ENCODE measurements at regions not wholly inside any gene's neighbourhood (a gene's known extent, or its start where the extent isn't known, plus 50 kb on each side); places are given as distances from the start of the nearest gene placed in this dataset.

DNA sequence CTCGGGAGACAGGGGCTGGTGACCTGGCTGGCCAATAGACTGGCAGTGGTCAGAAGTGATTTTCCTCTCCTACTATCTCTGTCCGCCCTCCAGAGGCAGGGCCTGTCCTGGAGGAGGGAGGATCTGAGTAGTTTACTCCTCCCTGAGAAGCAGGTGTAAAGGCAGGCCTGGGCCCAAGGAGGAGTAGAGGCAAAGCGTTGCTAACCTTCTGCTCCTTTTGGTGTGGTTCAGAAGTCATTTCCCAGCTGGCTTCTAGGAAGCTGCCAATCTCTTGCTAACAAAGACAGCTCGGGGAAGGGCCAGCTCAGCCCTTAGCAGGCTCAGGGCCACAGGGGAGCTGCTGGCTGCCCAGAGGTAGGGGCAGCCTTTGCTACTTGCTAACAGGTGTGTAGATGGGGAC, 151.1 kb upstream of the NECTIN1 start:
- Histone ChIP-seq H3K4me1 (ENCODE audit: control insufficient read depth in 4 of 4, insufficient read depth in 4 of 4, low read length in 3 of 4) (no peaks in the 10 kb centered on the region), H3K36me3 (ENCODE audit: control insufficient read depth in 4 of 4, insufficient read depth in 3 of 4, low read depth in 1 of 4, low read length in 3 of 4) (no peaks in the 10 kb centered on the region), H3K9me3 (ENCODE audit: control insufficient read depth in 4 of 4, low read length in 3 of 4) (no peaks in the 10 kb centered on the region), H3K27ac (ENCODE audit: low read depth in 1 of 2, low read length in 2 of 2) (no peak overlapping the region), H3K27me3 (ENCODE audit: control insufficient read depth in 4 of 4, insufficient read depth in 4 of 4, low read length in 3 of 4) (no peaks in the 10 kb centered on the region), H3K9ac (ENCODE audit: low read depth in 1 of 2, low read length in 2 of 2) (no peak overlapping the region), H3K4me3 (ENCODE audit: low read depth in 1 of 3, low read length in 3 of 3) (no peak overlapping the region)
- WGBS = 73% methylated on average over 4 of the region's 4 CpGs
- no peak for DNase-seq (ENCODE audit: low spot score)
- TF ChIP-seq, protein P1, sequence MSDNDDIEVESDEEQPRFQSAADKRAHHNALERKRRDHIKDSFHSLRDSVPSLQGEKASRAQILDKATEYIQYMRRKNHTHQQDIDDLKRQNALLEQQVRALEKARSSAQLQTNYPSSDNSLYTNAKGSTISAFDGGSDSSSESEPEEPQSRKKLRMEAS (IDR thresholded peaks at IDR 0.05) = no peak
- no peak for TF ChIP-seq GABPA (IDR thresholded peaks at IDR 0.05 in 1 of 2, conservative IDR thresholded peaks at IDR 0.05 in 1 of 2)
- no peak for TF ChIP-seq NR2F2 (IDR thresholded peaks at IDR 0.05)
- no peak for TF ChIP-seq SP1 (IDR thresholded peaks at IDR 0.05)
- no peak for TF ChIP-seq FOXA2 (IDR thresholded peaks at IDR 0.05)
- no peak for TF ChIP-seq RXRA (IDR thresholded peaks at IDR 0.05)
- TF ChIP-seq HNF4A (conservative IDR thresholded peaks at IDR 0.05) = no peak
- no peak for TF ChIP-seq YY1 (IDR thresholded peaks at IDR 0.05)
- no peak for TF ChIP-seq JUND (IDR thresholded peaks at IDR 0.05)
- TF ChIP-seq TAF1 (conservative IDR thresholded peaks at IDR 0.05) = no peak
- TF ChIP-seq, protein P2, sequence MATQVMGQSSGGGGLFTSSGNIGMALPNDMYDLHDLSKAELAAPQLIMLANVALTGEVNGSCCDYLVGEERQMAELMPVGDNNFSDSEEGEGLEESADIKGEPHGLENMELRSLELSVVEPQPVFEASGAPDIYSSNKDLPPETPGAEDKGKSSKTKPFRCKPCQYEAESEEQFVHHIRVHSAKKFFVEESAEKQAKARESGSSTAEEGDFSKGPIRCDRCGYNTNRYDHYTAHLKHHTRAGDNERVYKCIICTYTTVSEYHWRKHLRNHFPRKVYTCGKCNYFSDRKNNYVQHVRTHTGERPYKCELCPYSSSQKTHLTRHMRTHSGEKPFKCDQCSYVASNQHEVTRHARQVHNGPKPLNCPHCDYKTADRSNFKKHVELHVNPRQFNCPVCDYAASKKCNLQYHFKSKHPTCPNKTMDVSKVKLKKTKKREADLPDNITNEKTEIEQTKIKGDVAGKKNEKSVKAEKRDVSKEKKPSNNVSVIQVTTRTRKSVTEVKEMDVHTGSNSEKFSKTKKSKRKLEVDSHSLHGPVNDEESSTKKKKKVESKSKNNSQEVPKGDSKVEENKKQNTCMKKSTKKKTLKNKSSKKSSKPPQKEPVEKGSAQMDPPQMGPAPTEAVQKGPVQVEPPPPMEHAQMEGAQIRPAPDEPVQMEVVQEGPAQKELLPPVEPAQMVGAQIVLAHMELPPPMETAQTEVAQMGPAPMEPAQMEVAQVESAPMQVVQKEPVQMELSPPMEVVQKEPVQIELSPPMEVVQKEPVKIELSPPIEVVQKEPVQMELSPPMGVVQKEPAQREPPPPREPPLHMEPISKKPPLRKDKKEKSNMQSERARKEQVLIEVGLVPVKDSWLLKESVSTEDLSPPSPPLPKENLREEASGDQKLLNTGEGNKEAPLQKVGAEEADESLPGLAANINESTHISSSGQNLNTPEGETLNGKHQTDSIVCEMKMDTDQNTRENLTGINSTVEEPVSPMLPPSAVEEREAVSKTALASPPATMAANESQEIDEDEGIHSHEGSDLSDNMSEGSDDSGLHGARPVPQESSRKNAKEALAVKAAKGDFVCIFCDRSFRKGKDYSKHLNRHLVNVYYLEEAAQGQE (IDR thresholded peaks at IDR 0.05) = no peak
- TF ChIP-seq, protein P3, sequence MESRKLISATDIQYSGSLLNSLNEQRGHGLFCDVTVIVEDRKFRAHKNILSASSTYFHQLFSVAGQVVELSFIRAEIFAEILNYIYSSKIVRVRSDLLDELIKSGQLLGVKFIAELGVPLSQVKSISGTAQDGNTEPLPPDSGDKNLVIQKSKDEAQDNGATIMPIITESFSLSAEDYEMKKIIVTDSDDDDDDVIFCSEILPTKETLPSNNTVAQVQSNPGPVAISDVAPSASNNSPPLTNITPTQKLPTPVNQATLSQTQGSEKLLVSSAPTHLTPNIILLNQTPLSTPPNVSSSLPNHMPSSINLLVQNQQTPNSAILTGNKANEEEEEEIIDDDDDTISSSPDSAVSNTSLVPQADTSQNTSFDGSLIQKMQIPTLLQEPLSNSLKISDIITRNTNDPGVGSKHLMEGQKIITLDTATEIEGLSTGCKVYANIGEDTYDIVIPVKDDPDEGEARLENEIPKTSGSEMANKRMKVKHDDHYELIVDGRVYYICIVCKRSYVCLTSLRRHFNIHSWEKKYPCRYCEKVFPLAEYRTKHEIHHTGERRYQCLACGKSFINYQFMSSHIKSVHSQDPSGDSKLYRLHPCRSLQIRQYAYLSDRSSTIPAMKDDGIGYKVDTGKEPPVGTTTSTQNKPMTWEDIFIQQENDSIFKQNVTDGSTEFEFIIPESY (IDR thresholded peaks at IDR 0.05) = no peak
- no peak for TF ChIP-seq EGR1 (IDR thresholded peaks at IDR 0.05; ENCODE audit: low read depth in 2 of 2)
- no peak for TF ChIP-seq RAD21 (IDR thresholded peaks at IDR 0.05)
- TF ChIP-seq, protein P4, sequence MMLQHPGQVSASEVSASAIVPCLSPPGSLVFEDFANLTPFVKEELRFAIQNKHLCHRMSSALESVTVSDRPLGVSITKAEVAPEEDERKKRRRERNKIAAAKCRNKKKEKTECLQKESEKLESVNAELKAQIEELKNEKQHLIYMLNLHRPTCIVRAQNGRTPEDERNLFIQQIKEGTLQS (IDR thresholded peaks at IDR 0.05) = no peak
- TF ChIP-seq FOXA1 (IDR thresholded peaks at IDR 0.05) = no peak

DNA sequence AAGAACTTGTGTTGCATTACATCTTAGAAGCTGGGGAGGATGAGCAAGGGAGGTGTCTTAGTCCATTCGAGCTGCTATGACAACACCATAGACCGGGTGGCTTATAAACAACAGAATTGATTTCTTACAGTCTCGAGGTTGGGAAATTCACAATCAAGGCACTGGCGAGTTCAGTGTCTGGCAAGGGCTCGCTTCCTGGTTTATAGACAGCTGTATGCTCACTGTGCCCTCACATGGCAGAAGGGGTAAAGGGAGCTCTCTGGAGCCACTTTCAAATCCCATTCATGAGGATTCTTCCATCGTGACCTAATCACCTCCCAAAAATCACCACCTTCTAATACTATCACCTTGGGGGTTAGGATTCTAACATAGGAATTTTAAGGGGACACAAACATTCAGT, 150.0 kb upstream of the NECTIN1 start:
- H3K27ac ChIP-seq (ENCODE audit: low read depth in 1 of 2, low read length in 2 of 2) = no peak overlapping the region
- DNase-seq (ENCODE audit: low spot score) = no peak
- H3K9ac ChIP-seq (ENCODE audit: low read depth in 1 of 2, low read length in 2 of 2) = no peak overlapping the region
- no peaks in the 10 kb centered on the region for H3K9me3 ChIP-seq (ENCODE audit: control insufficient read depth in 4 of 4, low read length in 3 of 4)
- H3K27me3 ChIP-seq (ENCODE audit: control insufficient read depth in 4 of 4, insufficient read depth in 4 of 4, low read length in 3 of 4) = no peaks in the 10 kb centered on the region
- 44% methylated on average over 6 of the region's 6 CpGs for WGBS
- TF ChIP-seq HNF4G (IDR thresholded peaks at IDR 0.05) (no peak), SP1 (IDR thresholded peaks at IDR 0.05) (no peak), TAF1 (conservative IDR thresholded peaks at IDR 0.05) (no peak), EGR1 (IDR thresholded peaks at IDR 0.05; ENCODE audit: low read depth in 2 of 2) (no peak), HNF4A (conservative IDR thresholded peaks at IDR 0.05) (no peak), RAD21 (IDR thresholded peaks at IDR 0.05) (peak; percentile 40 to 45), FOXA1 (IDR thresholded peaks at IDR 0.05) (no peak), JUND (IDR thresholded peaks at IDR 0.05) (no peak), RXRA (IDR thresholded peaks at IDR 0.05) (no peak)
- TF ChIP-seq, protein P2 (IDR thresholded peaks at IDR 0.05) = no peak
- TF ChIP-seq, protein P4 (IDR thresholded peaks at IDR 0.05) = no peak
- TF ChIP-seq, protein P5, sequence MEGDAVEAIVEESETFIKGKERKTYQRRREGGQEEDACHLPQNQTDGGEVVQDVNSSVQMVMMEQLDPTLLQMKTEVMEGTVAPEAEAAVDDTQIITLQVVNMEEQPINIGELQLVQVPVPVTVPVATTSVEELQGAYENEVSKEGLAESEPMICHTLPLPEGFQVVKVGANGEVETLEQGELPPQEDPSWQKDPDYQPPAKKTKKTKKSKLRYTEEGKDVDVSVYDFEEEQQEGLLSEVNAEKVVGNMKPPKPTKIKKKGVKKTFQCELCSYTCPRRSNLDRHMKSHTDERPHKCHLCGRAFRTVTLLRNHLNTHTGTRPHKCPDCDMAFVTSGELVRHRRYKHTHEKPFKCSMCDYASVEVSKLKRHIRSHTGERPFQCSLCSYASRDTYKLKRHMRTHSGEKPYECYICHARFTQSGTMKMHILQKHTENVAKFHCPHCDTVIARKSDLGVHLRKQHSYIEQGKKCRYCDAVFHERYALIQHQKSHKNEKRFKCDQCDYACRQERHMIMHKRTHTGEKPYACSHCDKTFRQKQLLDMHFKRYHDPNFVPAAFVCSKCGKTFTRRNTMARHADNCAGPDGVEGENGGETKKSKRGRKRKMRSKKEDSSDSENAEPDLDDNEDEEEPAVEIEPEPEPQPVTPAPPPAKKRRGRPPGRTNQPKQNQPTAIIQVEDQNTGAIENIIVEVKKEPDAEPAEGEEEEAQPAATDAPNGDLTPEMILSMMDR (IDR thresholded peaks at IDR 0.05; ENCODE audit: low read depth, low read length, missing input control) = peak; percentile 10
- TF ChIP-seq, protein P1 (IDR thresholded peaks at IDR 0.05) = no peak
- H3K4me1 ChIP-seq (ENCODE audit: control insufficient read depth in 4 of 4, insufficient read depth in 4 of 4, low read length in 3 of 4) = no peaks in the 10 kb centered on the region
- H3K36me3 ChIP-seq (ENCODE audit: control insufficient read depth in 4 of 4, insufficient read depth in 3 of 4, low read depth in 1 of 4, low read length in 3 of 4) = no peaks in the 10 kb centered on the region
- no peak overlapping the region for H3K4me3 ChIP-seq (ENCODE audit: low read depth in 1 of 3, low read length in 3 of 3)

Measured in liver (tissue), 8 donors.